SU-DHL-6 (cell line): ENCODE measurements at regions not wholly inside any gene's neighbourhood (a gene's known extent, or its start where the extent isn't known, plus 50 kb on each side); places are given as distances from the start of the nearest gene placed in this dataset.

Source experiments
- EZH2phosphoT487 ChIP-seq: fragments of 200-600 bp; sonication (generic), shearing (Covaris generic); conservative IDR thresholded peaks from 2 replicates; pipeline ENCODE4 v1.6.1; 2018; ENCODE audit warnings: mild to moderate bottlenecking, antibody characterized with exemption, low read length, moderate library complexity, mixed read lengths
- TF ChIP-seq, protein P1 (sequence below): fragments of 200-600 bp; sonication (generic); IDR thresholded peaks from one replicate; pipeline ENCODE4 v1.5.1; 2017; ENCODE audit warnings: antibody characterized with exemption, mild to moderate bottlenecking, low read length, moderate library complexity; ENCODE audit not compliant: insufficient read depth, poor library complexity, severe bottlenecking

- TF ChIP-seq, protein P1, sequence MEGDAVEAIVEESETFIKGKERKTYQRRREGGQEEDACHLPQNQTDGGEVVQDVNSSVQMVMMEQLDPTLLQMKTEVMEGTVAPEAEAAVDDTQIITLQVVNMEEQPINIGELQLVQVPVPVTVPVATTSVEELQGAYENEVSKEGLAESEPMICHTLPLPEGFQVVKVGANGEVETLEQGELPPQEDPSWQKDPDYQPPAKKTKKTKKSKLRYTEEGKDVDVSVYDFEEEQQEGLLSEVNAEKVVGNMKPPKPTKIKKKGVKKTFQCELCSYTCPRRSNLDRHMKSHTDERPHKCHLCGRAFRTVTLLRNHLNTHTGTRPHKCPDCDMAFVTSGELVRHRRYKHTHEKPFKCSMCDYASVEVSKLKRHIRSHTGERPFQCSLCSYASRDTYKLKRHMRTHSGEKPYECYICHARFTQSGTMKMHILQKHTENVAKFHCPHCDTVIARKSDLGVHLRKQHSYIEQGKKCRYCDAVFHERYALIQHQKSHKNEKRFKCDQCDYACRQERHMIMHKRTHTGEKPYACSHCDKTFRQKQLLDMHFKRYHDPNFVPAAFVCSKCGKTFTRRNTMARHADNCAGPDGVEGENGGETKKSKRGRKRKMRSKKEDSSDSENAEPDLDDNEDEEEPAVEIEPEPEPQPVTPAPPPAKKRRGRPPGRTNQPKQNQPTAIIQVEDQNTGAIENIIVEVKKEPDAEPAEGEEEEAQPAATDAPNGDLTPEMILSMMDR: no peak
- TF ChIP-seq EZH2phosphoT487: no peak
Observed at GRCh38 chr13:99863789-99864626, 107.6 kb downstream of the ZIC5 start.
